Panc1 (cell line): ENCODE measurements at regions not wholly inside any gene's neighbourhood (a gene's known extent, or its start where the extent isn't known, plus 50 kb on each side); places are given as distances from the start of the nearest gene placed in this dataset.

Experiments
- ATAC-seq: fragments of 200-7000 bp; cut with Tn5 transposase; 2 replicates; pipeline ENCODE4 v1.9.1; 2020; ENCODE audit warnings: mild to moderate bottlenecking, moderate library complexity
- BruUV-seq: library from RNA; stranded (reverse); fragments of 400-500 nt; replicated peaks from 2 replicates; lab custom pipeline; 2021; lab: Mats Ljungman, UMichigan
- CTCF ChIA-PET: fragments of 300-600 bp; sonication (Branson Sonifier 250); formaldehyde crosslinking; loops from one replicate; lab custom pipeline; 2022; ENCODE audit warnings: antibody characterized with exemption; lab: Charles Lee
- POLR2A ChIA-PET: fragments of 300-600 bp; sonication (Branson Sonifier 250); formaldehyde crosslinking; loops from one replicate; lab custom pipeline; 2022; ENCODE audit warnings: antibody characterized with exemption; lab: Charles Lee
- DNase-seq: peaks from one replicate; pipeline ENCODE4 v3.0.0-alpha.2; 2010; ENCODE audit warnings: low read depth, low spot score
- H3K27ac ChIP-seq: 2 replicates; pipeline ENCODE4 v1.5.1; 2011; ENCODE audit warnings: mild to moderate bottlenecking, low read length, inconsistent platforms
- H3K27me3 ChIP-seq: fragments of 200-500 bp; sonication (Bioruptor generic); 2 replicates; pipeline ENCODE4 v1.6.0; 2014; ENCODE audit warnings: low read length, inconsistent platforms; ENCODE audit not compliant: control insufficient read depth, insufficient read depth
- H3K36me3 ChIP-seq: fragments of 200-500 bp; sonication (Bioruptor generic); 2 replicates; pipeline ENCODE4 v1.5.1; 2014; ENCODE audit warnings: inconsistent platforms, mild to moderate bottlenecking, low read length, moderate library complexity; ENCODE audit not compliant: control insufficient read depth, insufficient read depth
- H3K4me1 ChIP-seq: 2 replicates; pipeline ENCODE4 v1.5.1; 2011; ENCODE audit warnings: inconsistent platforms, mild to moderate bottlenecking, low read length, moderate library complexity; ENCODE audit not compliant: control insufficient read depth, insufficient read depth
- H3K4me3 ChIP-seq, 2 experiments: 2 replicates each; pipeline ENCODE4 v1.5.1; 2011 to 2012; ENCODE audit warnings: low read depth in 2 of 2, low read length in 2 of 2, mild to moderate bottlenecking in 2 of 2, inconsistent platforms in 1 of 2, moderate library complexity in 1 of 2
- H3K9me3 ChIP-seq: fragments of 200-500 bp; sonication (Bioruptor generic); 2 replicates; pipeline ENCODE4 v1.5.1; 2014; ENCODE audit warnings: low read depth, mild to moderate bottlenecking, inconsistent platforms, low read length, moderate library complexity; ENCODE audit not compliant: control insufficient read depth, insufficient read depth
- POLR2AphosphoS5 ChIP-seq: IDR thresholded peaks from 2 replicates; pipeline ENCODE4 v1.6.1; 2012; ENCODE audit warnings: mild to moderate bottlenecking, low read depth, low read length, moderate library complexity
- SIN3A ChIP-seq: IDR thresholded peaks from 2 replicates; pipeline ENCODE4 v1.6.1; 2012; ENCODE audit warnings: low read depth, mild to moderate bottlenecking, low read length, moderate library complexity, borderline replicate concordance; ENCODE audit not compliant: insufficient read depth
- TCF7L2 ChIP-seq: IDR thresholded peaks from 2 replicates; pipeline ENCODE4 v1.6.1; 2011; ENCODE audit warnings: mild to moderate bottlenecking, low read depth, low read length, inconsistent platforms
- in situ Hi-C: cut with HindIII; loops from 2 replicates; pipeline ENCODE4 v1.10.0; 2016; ENCODE audit warnings: low sequenced_read_pairs, low pct_unique_long_range_greater_than_20kb
- intact Hi-C: fragments of 100-400 bp; cut with micrococcal nuclease; formaldehyde crosslinking; loops from one replicate; pipeline ENCODE4 v1.10.0; 2022; ENCODE audit not compliant: unreplicated experiment
- TF ChIP-seq, protein P1 (sequence below), 2 experiments: IDR thresholded peaks; 2 replicates each; pipeline ENCODE4 v1.6.1; 2011 to 2012; ENCODE audit warnings: low read depth in 2 of 2, control low read depth in 1 of 2, low read length in 1 of 2, mild to moderate bottlenecking in 1 of 2, moderate library complexity in 1 of 2; ENCODE audit not compliant: insufficient read depth in 1 of 2
- TF ChIP-seq, protein P2 (sequence below): fragments of 450-650 bp; IDR thresholded peaks from 2 replicates; pipeline ENCODE4 v1.5.1; 2017; ENCODE audit warnings: mild to moderate bottlenecking

DNA sequence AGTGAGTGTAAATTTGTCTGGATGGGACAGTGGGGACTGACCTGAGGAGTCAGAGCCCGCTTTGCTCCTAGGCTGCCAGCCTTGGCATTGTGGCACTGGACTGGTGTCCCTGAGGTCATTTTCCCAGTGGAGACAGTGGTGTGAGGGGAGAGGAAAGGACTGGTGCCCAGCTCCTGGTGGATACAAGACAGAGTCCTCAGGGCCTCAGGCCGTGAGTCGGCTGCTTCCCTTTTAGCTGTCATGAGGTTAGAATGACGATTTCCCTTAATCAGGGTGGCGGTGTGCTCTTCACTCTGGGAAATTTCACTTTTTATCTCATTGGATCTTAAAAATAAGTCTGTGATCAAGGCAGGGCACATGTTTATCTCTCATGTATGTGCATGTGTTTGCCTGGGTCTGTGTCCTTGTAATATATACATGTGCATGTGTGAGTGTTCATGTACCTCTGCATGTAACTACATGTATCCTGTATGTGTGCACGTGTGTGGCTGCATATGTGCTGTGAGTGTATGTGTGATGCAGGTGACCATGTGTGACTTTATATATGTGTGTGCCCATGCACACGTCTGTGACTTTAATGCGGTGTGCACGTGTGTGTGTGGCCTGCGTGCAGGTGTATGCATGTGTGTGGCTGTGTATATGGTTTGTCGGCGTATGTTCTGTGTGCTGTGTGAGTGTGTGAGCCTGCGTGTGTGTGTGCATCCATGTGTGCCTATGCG is 55.7 kb downstream of the GLI2 start:
- in situ Hi-C loops, result no loop called here
- ChIA-PET POLR2A (no interaction called here), CTCF (no interaction called here)
- intact Hi-C loops, result no loop called here
- Histone ChIP-seq H3K4me1 (no peaks in the 10 kb centered on the region), H3K4me3 (no peak overlapping the region), H3K36me3 (no peaks in the 10 kb centered on the region), H3K9me3 (no peaks in the 10 kb centered on the region), H3K27ac (no peak overlapping the region), H3K27me3 (no peaks in the 10 kb centered on the region)
- BruUV-seq, result no TSS peak
- TF ChIP-seq, protein P1, sequence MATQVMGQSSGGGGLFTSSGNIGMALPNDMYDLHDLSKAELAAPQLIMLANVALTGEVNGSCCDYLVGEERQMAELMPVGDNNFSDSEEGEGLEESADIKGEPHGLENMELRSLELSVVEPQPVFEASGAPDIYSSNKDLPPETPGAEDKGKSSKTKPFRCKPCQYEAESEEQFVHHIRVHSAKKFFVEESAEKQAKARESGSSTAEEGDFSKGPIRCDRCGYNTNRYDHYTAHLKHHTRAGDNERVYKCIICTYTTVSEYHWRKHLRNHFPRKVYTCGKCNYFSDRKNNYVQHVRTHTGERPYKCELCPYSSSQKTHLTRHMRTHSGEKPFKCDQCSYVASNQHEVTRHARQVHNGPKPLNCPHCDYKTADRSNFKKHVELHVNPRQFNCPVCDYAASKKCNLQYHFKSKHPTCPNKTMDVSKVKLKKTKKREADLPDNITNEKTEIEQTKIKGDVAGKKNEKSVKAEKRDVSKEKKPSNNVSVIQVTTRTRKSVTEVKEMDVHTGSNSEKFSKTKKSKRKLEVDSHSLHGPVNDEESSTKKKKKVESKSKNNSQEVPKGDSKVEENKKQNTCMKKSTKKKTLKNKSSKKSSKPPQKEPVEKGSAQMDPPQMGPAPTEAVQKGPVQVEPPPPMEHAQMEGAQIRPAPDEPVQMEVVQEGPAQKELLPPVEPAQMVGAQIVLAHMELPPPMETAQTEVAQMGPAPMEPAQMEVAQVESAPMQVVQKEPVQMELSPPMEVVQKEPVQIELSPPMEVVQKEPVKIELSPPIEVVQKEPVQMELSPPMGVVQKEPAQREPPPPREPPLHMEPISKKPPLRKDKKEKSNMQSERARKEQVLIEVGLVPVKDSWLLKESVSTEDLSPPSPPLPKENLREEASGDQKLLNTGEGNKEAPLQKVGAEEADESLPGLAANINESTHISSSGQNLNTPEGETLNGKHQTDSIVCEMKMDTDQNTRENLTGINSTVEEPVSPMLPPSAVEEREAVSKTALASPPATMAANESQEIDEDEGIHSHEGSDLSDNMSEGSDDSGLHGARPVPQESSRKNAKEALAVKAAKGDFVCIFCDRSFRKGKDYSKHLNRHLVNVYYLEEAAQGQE (IDR thresholded peaks at IDR 0.05; ENCODE audit: insufficient read depth in 1 of 2, low read depth in 2 of 2, low read length in 1 of 2), result no peak
- TF ChIP-seq SIN3A, result no peak
- TF ChIP-seq, protein P2, sequence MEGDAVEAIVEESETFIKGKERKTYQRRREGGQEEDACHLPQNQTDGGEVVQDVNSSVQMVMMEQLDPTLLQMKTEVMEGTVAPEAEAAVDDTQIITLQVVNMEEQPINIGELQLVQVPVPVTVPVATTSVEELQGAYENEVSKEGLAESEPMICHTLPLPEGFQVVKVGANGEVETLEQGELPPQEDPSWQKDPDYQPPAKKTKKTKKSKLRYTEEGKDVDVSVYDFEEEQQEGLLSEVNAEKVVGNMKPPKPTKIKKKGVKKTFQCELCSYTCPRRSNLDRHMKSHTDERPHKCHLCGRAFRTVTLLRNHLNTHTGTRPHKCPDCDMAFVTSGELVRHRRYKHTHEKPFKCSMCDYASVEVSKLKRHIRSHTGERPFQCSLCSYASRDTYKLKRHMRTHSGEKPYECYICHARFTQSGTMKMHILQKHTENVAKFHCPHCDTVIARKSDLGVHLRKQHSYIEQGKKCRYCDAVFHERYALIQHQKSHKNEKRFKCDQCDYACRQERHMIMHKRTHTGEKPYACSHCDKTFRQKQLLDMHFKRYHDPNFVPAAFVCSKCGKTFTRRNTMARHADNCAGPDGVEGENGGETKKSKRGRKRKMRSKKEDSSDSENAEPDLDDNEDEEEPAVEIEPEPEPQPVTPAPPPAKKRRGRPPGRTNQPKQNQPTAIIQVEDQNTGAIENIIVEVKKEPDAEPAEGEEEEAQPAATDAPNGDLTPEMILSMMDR, result no peak
- no peak for TF ChIP-seq TCF7L2
- no peak for TF ChIP-seq POLR2AphosphoS5
- ATAC-seq (no peak), DNase-seq (no peak)

GRCh38 chr2:120791962-120792297 is 56.3 kb downstream of the GLI2 start:
- Histone ChIP-seq H3K4me1 (no peaks in the 10 kb centered on the region), H3K9me3 (no peaks in the 10 kb centered on the region), H3K27ac (no peak overlapping the region), H3K4me3 (no peak overlapping the region), H3K27me3 (no peaks in the 10 kb centered on the region), H3K36me3 (no peaks in the 10 kb centered on the region)
- CTCF ChIA-PET, result no interaction called here
- intact Hi-C loops (no loop called here), in situ Hi-C loops (no loop called here)
- no TSS peak for BruUV-seq
- DNase-seq (no peak), ATAC-seq (no peak)
- TF ChIP-seq, protein P1 (IDR thresholded peaks at IDR 0.05; ENCODE audit: insufficient read depth in 1 of 2, low read depth in 2 of 2, low read length in 1 of 2), result no peak
- TF ChIP-seq, protein P2, result no peak
- TF ChIP-seq TCF7L2 (no peak), POLR2AphosphoS5 (no peak), SIN3A (no peak)
- POLR2A ChIA-PET, result no interaction called here
